GM18861 (cell line): ENCODE measurements at regions not wholly inside any gene's neighbourhood (a gene's known extent, or its start where the extent isn't known, plus 50 kb on each side); places are given as distances from the start of the nearest gene placed in this dataset.
"Not testable (repeated sequence)": the region's sequence is repeated elsewhere in the genome, so short reads cannot be mapped to it uniquely, and the experiment has no call there.

ENCODE experiments used
- ATAC-seq: cut with Tn5 transposase; IDR thresholded peaks from one replicate; pipeline ENCODE4 v1.9.1; 2021; ENCODE audit not compliant: unreplicated experiment

DNA sequence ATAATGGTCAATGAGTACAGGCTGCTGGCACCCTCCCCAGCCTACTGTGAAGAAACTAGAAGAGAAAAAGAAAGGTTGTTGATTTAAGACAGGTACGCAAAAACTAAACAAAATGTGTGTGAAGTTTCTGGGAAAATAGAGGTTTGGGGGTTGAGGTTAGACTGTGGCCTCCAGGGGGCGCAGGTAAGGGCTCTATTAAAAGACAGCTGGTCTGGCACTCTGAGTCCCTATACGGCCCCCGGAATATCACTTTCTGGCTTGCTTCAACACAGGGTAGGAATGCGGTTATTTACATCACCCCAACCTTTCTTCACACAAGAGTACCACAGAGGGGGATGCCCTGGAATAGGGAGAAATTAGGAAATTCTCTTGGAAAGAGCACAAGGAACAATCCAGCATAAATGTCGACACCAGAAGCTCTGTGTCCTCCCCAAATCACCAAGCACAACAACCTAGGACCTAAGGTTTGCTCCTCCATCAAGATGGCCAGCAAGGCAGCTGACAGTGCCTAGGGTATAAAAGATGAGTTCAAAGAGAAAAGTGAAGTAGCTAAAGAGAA, 480.8 kb upstream of the KLHL29 start:
- ATAC-seq, result no peak

GRCh38 chr2:22907330-22907729, 477.6 kb upstream of the KLHL29 start:
- ATAC-seq, result no peak

- ATAC-seq, result no peak
These were observed 472.6 kb upstream of the KLHL29 start for GRCh38 chr2:22912398-22912797.

GRCh38 chr2:22929998-22930397, 455.0 kb upstream of the KLHL29 start:
- no peak for ATAC-seq

- no peak for ATAC-seq
These were observed 454.2 kb upstream of the KLHL29 start for GRCh38 chr2:22930781-22931180.

- no peak for ATAC-seq
These were observed 452.7 kb upstream of the KLHL29 start for GRCh38 chr2:22932288-22932687.

DNA sequence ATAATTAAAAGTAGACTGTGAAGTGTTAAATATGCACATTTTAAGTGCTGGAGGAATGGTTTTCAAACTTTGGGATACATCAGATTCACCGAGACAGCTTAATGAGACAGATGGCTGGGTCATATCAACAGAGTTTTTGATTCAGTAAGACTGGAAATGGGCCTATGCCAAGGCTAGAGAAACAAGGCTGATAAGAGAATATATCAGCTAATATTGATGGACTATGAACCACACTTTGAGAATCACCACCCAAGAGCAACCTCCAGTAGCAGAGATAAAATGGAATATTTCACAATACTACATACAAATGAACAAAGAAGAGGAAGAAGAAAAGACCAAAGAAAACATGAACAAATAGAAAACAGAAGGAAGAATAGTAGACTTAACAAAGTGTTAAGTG, 450.2 kb upstream of the KLHL29 start:
- ATAC-seq, result no peak

- no peak for ATAC-seq
These were observed 442.5 kb upstream of the KLHL29 start for GRCh38 chr2:22942441-22942840.

DNA sequence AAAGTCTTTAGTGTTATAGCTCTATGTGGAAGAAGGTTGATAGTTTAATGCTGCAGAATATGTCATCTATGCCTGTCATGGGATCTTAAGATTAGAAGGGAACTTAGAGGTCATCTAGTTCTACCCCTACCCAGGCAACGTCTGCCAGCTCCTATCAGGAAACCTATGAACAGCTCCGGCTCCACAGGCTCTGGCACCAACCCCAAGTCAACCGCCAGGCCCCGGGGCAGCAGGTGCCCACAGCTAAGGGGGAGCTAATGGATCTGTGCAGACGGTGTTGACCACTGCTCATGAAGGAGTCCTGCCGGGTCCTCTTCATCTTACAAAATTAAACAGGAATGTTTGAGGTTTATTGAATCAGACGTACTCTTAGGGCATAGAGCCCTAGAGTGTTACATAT, 440.8 kb upstream of the KLHL29 start:
- ATAC-seq, result no peak

DNA sequence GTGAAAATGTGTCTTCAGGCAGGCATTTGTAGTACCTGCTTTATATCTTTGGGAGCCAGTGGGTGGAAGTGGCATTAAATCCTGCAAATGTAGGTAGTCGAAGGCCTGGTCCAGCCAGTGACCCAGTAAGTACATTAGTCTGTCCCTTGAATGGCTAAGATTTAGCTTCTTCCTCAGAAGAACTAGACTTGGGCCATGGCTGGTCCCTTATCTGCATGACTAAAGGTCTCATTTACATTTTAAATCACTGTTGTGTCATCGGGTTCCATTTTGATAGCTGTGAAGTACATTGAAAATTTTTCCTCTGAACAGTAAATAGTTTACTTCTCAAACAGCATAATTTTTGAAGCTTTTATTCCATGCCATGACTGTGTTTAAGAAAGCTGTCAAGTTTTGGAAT, 438.4 kb upstream of the KLHL29 start:
- no peak for ATAC-seq

- ATAC-seq, result no peak
These were observed 437.2 kb upstream of the KLHL29 start for GRCh38 chr2:22947741-22948140.

DNA sequence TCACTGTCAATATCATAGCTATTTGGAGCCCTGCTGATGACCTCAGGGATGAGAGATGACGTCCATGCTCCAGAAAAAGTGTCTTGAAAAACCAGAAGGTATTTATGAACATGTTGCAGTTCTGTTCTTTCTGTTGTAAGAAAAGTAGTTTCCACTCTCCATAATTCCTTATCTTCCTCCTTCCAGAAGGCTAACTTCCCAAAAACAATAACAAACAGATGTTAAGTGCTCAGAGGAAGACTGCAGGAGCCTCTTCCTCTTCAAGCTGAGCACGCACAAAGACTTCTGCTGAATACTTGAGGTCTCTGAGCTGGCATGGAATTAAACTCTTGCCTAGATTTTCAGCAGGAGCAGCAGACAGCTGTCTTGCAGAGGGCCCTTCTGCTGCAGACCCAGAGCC, 434.5 kb upstream of the KLHL29 start:
- ATAC-seq, result no peak

- ATAC-seq, result no peak
These were observed 432.2 kb upstream of the KLHL29 start for GRCh38 chr2:22952656-22953225.

- ATAC-seq, result no peak
These were observed 427.5 kb upstream of the KLHL29 start for GRCh38 chr2:22957446-22957845.

- ATAC-seq, result no peak
These were observed 426.7 kb upstream of the KLHL29 start for GRCh38 chr2:22958308-22958707.

- no peak for ATAC-seq
These were observed 417.2 kb upstream of the KLHL29 start for GRCh38 chr2:22967756-22968155.

GRCh38 chr2:22970284-22970975, 414.5 kb upstream of the KLHL29 start:
- ATAC-seq, result no peak

GRCh38 chr2:22970991-22971390, 414.0 kb upstream of the KLHL29 start:
- ATAC-seq, result no peak

- no peak for ATAC-seq
These were observed 403.2 kb upstream of the KLHL29 start for GRCh38 chr2:22981785-22982184.

DNA sequence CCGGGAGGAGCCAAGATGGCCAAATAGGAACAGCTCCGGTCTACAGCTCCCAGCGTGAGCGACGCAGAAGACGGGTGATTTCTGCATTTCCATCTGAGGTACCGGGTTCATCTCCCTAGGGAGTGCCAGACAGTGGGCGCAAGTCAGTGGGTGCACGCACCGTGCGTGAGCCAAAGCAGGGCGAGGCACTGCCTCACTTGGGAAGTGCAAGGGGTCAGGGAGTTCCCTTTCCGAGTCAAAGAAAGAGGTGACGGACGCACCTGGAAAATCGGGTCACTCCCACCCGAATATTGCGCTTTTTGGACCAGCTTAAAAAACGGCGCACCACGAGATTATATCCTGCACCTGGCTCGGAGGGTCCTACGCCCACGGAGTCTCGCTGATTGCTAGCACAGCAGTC, 400.8 kb upstream of the KLHL29 start:
- ATAC-seq, result not testable (repeated sequence)

DNA sequence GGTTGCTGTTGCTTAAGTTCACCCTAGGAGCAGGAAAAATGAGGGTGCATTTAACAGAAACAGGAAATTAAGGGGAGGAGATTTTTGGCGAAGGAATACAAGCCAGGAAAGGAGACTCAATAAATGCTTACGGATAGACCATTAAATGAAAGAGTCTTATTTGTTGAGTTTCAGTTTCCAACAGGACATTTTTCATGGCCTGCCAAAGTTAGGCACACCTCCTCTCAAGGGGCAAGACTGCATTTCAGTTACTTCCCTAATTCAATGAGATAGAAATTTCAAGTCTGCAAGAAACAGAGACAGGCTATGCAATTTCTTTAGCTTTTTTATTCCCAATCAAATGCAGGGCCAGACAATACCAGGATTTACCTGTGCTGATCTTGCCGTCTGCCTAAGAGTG, 394.7 kb upstream of the KLHL29 start:
- ATAC-seq, result no peak

- no peak for ATAC-seq
These were observed 393.1 kb upstream of the KLHL29 start for GRCh38 chr2:22991844-22992243.

DNA sequence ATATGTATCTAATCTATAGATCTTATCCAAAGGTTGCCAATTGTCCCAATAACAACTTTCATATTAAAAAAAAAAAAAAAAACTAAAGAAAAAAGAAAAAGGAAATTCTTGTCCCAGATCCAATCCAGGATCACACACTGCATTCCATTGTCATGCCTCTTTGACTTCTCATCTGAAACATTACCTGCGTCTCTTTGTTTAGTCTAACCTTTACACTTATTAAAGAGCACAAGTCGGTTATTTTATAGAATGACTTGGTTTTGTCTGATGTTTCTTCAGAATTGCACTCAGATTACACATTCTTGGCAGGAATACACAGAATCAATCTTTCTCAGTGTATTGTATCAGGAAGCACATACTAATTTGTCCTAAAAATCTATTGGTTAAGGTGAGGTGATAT, 392.5 kb upstream of the KLHL29 start:
- no peak for ATAC-seq
